ENCODE measurements at regions not wholly inside any gene's neighbourhood (a gene's known extent, or its start where the extent isn't known, plus 50 kb on each side); places are given as distances from the start of the nearest gene placed in this dataset.

- TF ChIP-seq CTCF (IDR thresholded peaks at IDR 0.05) = no peak
- Histone ChIP-seq H3K27me3 (no peaks in the 10 kb centered on the region), H3K4me3 (ENCODE audit: low read depth in 1 of 2, low read length in 1 of 2) (no peak overlapping the region), H3K27ac (no peak overlapping the region), H3K36me3 (no peaks in the 10 kb centered on the region), H3K9me3 (no peaks in the 10 kb centered on the region), H3K4me1 (ENCODE audit: control insufficient read depth in 1 of 2, insufficient read depth in 1 of 2, low read depth in 1 of 2, low read length in 1 of 2) (no peaks in the 10 kb centered on the region)
Observed at GRCh38 chr6:134502614-134503549, 185.0 kb upstream of the SGK1 start.

GRCh38 chr6:134495890-134496248 lies 178.0 kb upstream of the SGK1 start:
- no peaks in the 10 kb centered on the region for H3K4me1 ChIP-seq (ENCODE audit: control insufficient read depth in 1 of 2, insufficient read depth in 1 of 2, low read depth in 1 of 2, low read length in 1 of 2)
- H3K36me3 ChIP-seq = no peaks in the 10 kb centered on the region
- TF ChIP-seq CTCF (IDR thresholded peaks at IDR 0.05) = no peak
- no peaks in the 10 kb centered on the region for H3K9me3 ChIP-seq
- H3K27ac ChIP-seq = no peak overlapping the region
- H3K4me3 ChIP-seq (ENCODE audit: low read depth in 1 of 2, low read length in 1 of 2) = no peak overlapping the region
- H3K27me3 ChIP-seq = no peaks in the 10 kb centered on the region

DNA sequence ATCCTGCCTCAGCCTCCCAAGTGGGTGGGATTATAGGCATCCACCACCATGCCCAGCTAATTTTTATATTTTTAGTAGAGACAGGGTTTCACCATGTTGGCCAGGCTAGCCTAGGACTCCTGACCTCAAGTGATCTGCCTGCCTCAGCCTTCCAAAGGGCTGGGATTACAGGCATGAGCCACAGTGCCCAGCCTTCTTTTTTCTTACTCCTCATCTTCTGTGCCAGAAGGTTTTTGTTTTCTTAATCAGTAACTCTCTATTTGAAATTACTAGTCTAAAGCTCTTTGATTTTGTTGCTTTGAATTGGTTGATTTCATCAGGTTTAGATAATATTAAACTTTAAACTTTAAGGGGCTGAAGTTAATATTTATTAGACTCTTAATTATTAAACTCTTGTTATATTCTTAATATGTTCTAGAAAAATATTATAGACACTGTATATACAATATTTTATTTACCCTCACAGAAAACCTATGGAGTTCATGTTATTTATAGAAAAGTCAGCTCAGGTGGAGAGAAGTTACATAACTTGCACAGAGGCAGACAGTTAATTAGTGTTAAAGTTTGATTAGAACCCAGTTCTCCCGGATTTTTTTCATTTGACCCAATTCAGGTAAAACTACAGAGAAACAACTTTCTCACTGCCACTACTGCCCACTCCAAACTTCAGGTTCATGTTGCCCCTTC lies 177.4 kb upstream of the SGK1 start:
- H3K27ac ChIP-seq = no peak overlapping the region
- no peaks in the 10 kb centered on the region for H3K9me3 ChIP-seq
- no peak overlapping the region for H3K4me3 ChIP-seq (ENCODE audit: low read depth in 1 of 2, low read length in 1 of 2)
- H3K36me3 ChIP-seq = no peaks in the 10 kb centered on the region
- TF ChIP-seq CTCF (IDR thresholded peaks at IDR 0.05) = no peak
- H3K27me3 ChIP-seq = no peaks in the 10 kb centered on the region
- no peaks in the 10 kb centered on the region for H3K4me1 ChIP-seq (ENCODE audit: control insufficient read depth in 1 of 2, insufficient read depth in 1 of 2, low read depth in 1 of 2, low read length in 1 of 2)

DNA sequence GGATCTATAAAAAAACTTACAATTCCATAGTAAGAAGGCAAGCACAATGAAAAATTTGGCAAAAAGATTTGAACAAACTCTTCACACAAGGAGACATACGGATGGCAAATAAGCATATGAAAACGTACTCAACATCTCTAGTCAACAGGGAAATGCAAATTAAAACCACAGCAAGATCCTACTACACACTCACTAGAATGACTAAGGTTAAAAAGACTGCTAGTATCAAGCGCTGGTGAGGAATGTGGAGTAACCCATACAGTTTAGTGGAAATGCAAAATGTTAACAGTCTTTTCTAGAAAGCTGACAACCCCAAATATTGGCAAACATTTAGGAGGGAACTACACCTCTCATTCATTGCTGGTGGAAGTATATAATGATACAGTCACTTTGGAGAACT lies 175.9 kb upstream of the SGK1 start:
- Histone ChIP-seq H3K27me3 (no peaks in the 10 kb centered on the region), H3K4me1 (ENCODE audit: control insufficient read depth in 1 of 2, insufficient read depth in 1 of 2, low read depth in 1 of 2, low read length in 1 of 2) (no peaks in the 10 kb centered on the region), H3K36me3 (no peaks in the 10 kb centered on the region), H3K4me3 (ENCODE audit: low read depth in 1 of 2, low read length in 1 of 2) (no peak overlapping the region), H3K9me3 (no peaks in the 10 kb centered on the region), H3K27ac (no peak overlapping the region)
- no peak for TF ChIP-seq CTCF (IDR thresholded peaks at IDR 0.05)

DNA sequence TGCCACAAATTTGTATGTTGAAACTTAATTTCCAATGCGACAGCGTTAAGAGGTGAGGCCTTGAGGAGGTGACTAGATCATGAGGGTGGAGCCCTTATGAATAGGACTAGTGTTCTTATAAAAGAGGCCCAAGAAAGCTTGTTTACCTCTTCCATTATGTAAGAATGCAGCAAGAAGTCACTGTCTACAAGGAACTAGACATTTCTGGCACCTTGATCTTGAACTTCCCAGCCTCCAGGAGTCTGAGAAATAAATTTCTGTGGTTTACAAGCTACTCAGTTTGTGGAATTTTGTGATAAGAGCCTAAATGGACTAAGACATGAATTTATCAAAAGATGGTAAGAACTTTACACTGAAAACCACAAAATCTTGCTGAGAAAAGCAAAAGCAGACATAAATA lies 173.6 kb upstream of the SGK1 start:
- no peak for TF ChIP-seq CTCF (IDR thresholded peaks at IDR 0.05)
- H3K4me3 ChIP-seq (ENCODE audit: low read depth in 1 of 2, low read length in 1 of 2) = no peak overlapping the region
- H3K36me3 ChIP-seq = no peaks in the 10 kb centered on the region

More for the DNA sequence above, 173.6 kb upstream of the SGK1 start:
- no peaks in the 10 kb centered on the region for H3K9me3 ChIP-seq
- no peaks in the 10 kb centered on the region for H3K4me1 ChIP-seq (ENCODE audit: control insufficient read depth in 1 of 2, insufficient read depth in 1 of 2, low read depth in 1 of 2, low read length in 1 of 2)
- no peaks in the 10 kb centered on the region for H3K27me3 ChIP-seq
- no peak overlapping the region for H3K27ac ChIP-seq
